Lower lobe of right lung (tissue), 2 donors: ENCODE measurements at regions not wholly inside any gene's neighbourhood (a gene's known extent, or its start where the extent isn't known, plus 50 kb on each side); places are given as distances from the start of the nearest gene placed in this dataset.
A peak's percentile ranks its signal among the peaks of the same experiment; 100 is the strongest.

Experiments used
- ATAC-seq, 2 donors: fragments of 200-7000 bp; cut with Tn5 transposase; one replicate each; pipeline ENCODE4 v1.9.1; 2020 to 2022; ENCODE audit warnings: mild to moderate bottlenecking in 2 of 2, moderate library complexity in 2 of 2
- DNase-seq: peaks from one replicate; pipeline ENCODE4 v3.0.0-alpha.2; 2020
- H3K27ac ChIP-seq: fragments of 200-600 bp; one replicate; pipeline ENCODE4 v1.8.0; 2022
- H3K27me3 ChIP-seq: fragments of 200-600 bp; one replicate; pipeline ENCODE4 v1.8.0; 2022; ENCODE audit warnings: low read depth
- H3K36me3 ChIP-seq: fragments of 200-600 bp; one replicate; pipeline ENCODE4 v1.8.0; 2022; ENCODE audit warnings: mild to moderate bottlenecking
- H3K4me1 ChIP-seq: fragments of 200-600 bp; one replicate; pipeline ENCODE4 v1.8.0; 2022
- H3K4me3 ChIP-seq: fragments of 200-600 bp; one replicate; pipeline ENCODE4 v1.8.0; 2022; ENCODE audit warnings: mild to moderate bottlenecking
- H3K9me3 ChIP-seq: fragments of 200-600 bp; one replicate; pipeline ENCODE4 v1.8.0; 2022
- CTCF ChIP-seq: fragments of 200-600 bp; IDR thresholded peaks from one replicate; pipeline ENCODE4 v1.8.0; 2022; ENCODE audit warnings: antibody characterized with exemption, mild to moderate bottlenecking
- intact Hi-C: fragments of 100-400 bp; cut with DNase I; formaldehyde crosslinking; loops from one replicate; pipeline ENCODE4 v1.11.0; 2022
- donor health status: DM: no; HTN: yes; CAD: no; lungs with severe emphysema.

DNA sequence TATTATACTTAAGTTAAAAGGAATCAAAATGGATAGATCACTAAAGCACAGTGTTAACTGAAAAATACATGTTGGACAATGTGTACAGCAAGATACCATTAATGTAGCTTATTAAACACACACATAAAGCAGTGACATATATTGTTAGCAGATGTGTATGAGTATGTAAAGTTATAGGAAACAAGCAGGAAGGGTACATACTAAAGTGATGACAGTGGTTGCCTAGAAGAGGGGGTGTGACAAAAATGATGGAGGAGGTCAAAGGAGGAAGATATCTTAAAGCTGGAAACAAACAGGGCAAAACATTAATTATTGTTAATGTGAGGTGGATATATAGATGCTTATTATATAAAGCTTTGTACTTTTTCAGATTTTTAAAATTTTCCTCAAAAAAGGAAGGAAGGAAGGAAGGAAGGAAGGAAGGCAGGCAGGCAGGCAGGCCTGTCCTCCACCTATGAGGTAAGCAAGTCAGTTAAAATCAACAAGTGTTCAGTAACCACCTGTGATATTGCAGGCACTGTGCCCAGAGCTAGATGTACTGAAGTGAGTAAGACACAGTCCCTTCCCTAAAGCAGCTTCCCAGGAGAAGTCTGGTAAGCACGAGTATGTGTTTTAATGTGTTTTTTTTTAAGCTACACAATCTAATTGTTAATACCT lies 252.9 kb upstream of the NR5A2 start:
- H3K36me3 ChIP-seq = no peaks in the 10 kb centered on the region
- intact Hi-C loops = no loop called here
- H3K27me3 ChIP-seq = no peaks in the 10 kb centered on the region
- DNase-seq (no peak), ATAC-seq (peak; percentile 57 to 76)
- H3K9me3 ChIP-seq = no peaks in the 10 kb centered on the region
- no peaks in the 10 kb centered on the region for H3K4me1 ChIP-seq
- TF ChIP-seq CTCF = no peak
- H3K4me3 ChIP-seq = no peak overlapping the region
- no peak overlapping the region for H3K27ac ChIP-seq

- intact Hi-C loops = no loop called here
- Histone ChIP-seq H3K4me1 (no peaks in the 10 kb centered on the region), H3K9me3 (no peaks in the 10 kb centered on the region), H3K36me3 (no peaks in the 10 kb centered on the region), H3K27ac (no peak overlapping the region), H3K4me3 (no peak overlapping the region), H3K27me3 (no peaks in the 10 kb centered on the region)
- DNase-seq (no peak), ATAC-seq (peak in 1 of 2 donors; percentile 28)
- no peak for TF ChIP-seq CTCF
These were observed 250.6 kb upstream of the NR5A2 start for GRCh38 chr1:199776768-199777497.

GRCh38 chr1:199778324-199778955 lies 249.1 kb upstream of the NR5A2 start:
- Histone ChIP-seq H3K36me3 (no peaks in the 10 kb centered on the region), H3K27ac (no peak overlapping the region), H3K9me3 (no peaks in the 10 kb centered on the region), H3K4me3 (no peak overlapping the region), H3K27me3 (no peaks in the 10 kb centered on the region), H3K4me1 (no peaks in the 10 kb centered on the region)
- no peak for ATAC-seq
- no peak for DNase-seq
- no peak for TF ChIP-seq CTCF
- intact Hi-C loops = no loop called here

- no peak for TF ChIP-seq CTCF
- no peaks in the 10 kb centered on the region for H3K9me3 ChIP-seq
- no peak overlapping the region for H3K27ac ChIP-seq
- intact Hi-C loops = no loop called here
- no peaks in the 10 kb centered on the region for H3K36me3 ChIP-seq
- no peak overlapping the region for H3K4me3 ChIP-seq
- ATAC-seq = no peak
- H3K27me3 ChIP-seq = no peaks in the 10 kb centered on the region
- no peak for DNase-seq
- no peaks in the 10 kb centered on the region for H3K4me1 ChIP-seq
These were observed 247.4 kb upstream of the NR5A2 start for GRCh38 chr1:199780091-199780490.

DNA sequence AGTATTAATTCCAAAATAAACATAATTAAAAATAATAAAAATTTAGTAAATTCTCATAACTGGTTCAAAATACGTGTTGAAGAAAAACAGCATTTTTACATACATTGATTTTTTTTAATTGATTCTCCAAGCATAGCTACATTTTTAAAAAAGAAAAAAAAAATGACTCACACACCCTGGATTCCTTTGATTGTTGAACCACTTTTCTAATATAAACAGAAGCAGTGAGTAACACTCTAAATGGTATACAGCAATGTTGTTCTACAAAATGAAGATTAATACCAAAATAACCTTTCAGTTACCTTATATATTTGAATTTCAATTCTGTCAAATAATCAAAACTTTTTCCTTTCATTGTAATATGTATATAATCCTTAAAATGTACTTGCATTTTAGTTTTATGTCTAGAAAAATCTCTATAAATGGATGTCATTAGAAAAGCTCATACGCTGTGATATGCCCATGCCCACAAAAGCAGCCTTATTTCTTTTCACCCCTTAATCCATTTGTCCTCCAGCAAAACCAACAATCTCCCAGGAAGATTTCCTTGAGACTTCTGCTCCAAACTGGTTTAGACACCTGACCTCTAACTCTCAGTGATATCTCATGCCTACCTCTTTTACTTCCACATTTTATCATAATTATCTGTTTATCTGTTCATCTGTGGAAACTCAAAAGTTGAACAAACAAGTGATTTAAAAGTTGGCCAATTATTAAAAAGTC lies 246.4 kb upstream of the NR5A2 start:
- TF ChIP-seq CTCF = no peak
- Histone ChIP-seq H3K36me3 (no peaks in the 10 kb centered on the region), H3K4me3 (no peak overlapping the region), H3K27me3 (no peaks in the 10 kb centered on the region), H3K27ac (no peak overlapping the region), H3K9me3 (no peaks in the 10 kb centered on the region), H3K4me1 (no peaks in the 10 kb centered on the region)
- ATAC-seq (no peak), DNase-seq (no peak)
- intact Hi-C loops = no loop called here
